ENCODE measurements at regions not wholly inside any gene's neighbourhood (a gene's known extent, or its start where the extent isn't known, plus 50 kb on each side); places are given as distances from the start of the nearest gene placed in this dataset.

- no peak for TF ChIP-seq CTCF (IDR thresholded peaks at IDR 0.05; ENCODE audit: low read depth, low read length, missing input control)
These were observed 486.0 kb downstream of the RNF144A start (continued) for GRCh38 chr2:7403092-7403775.

GRCh38 chr2:7405861-7406715 is 488.9 kb downstream of the RNF144A start:
- no peaks in the 10 kb centered on the region for H3K36me3 ChIP-seq (ENCODE audit: control insufficient read depth in 4 of 4, insufficient read depth in 3 of 4, low read depth in 1 of 4, low read length in 3 of 4)
- TF ChIP-seq GABPA (IDR thresholded peaks at IDR 0.05 in 1 of 2, conservative IDR thresholded peaks at IDR 0.05 in 1 of 2) = no peak
- TF ChIP-seq ATF3 (IDR thresholded peaks at IDR 0.05) = no peak
- TF ChIP-seq EGR1 (IDR thresholded peaks at IDR 0.05; ENCODE audit: low read depth in 2 of 2) = no peak
- no peak for TF ChIP-seq NR2F2 (IDR thresholded peaks at IDR 0.05)
- TF ChIP-seq ZBTB33 (IDR thresholded peaks at IDR 0.05) = no peak
- no peak for TF ChIP-seq HNF4G (IDR thresholded peaks at IDR 0.05)
- no peak for TF ChIP-seq RAD21 (IDR thresholded peaks at IDR 0.05)
- no peak for TF ChIP-seq MAX (IDR thresholded peaks at IDR 0.05)
- TF ChIP-seq HNF4A (conservative IDR thresholded peaks at IDR 0.05) = no peak
- no peak for TF ChIP-seq JUND (IDR thresholded peaks at IDR 0.05)
- no peak for TF ChIP-seq RXRA (IDR thresholded peaks at IDR 0.05)
- TF ChIP-seq REST (IDR thresholded peaks at IDR 0.05) = no peak
- no peak for TF ChIP-seq FOXA1 (IDR thresholded peaks at IDR 0.05)
- TF ChIP-seq CTCF (IDR thresholded peaks at IDR 0.05; ENCODE audit: low read depth, low read length, missing input control) = no peak
- TF ChIP-seq SP1 (IDR thresholded peaks at IDR 0.05) = no peak
- TF ChIP-seq TAF1 (conservative IDR thresholded peaks at IDR 0.05) = no peak
- no peak for TF ChIP-seq YY1 (IDR thresholded peaks at IDR 0.05)
- H3K9ac ChIP-seq (ENCODE audit: low read depth in 1 of 2, low read length in 2 of 2) = no peak overlapping the region
- H3K27me3 ChIP-seq (ENCODE audit: control insufficient read depth in 4 of 4, insufficient read depth in 4 of 4, low read length in 3 of 4) = no peaks in the 10 kb centered on the region
- H3K27ac ChIP-seq (ENCODE audit: low read depth in 1 of 2, low read length in 2 of 2) = no peak overlapping the region
- H3K9me3 ChIP-seq (ENCODE audit: control insufficient read depth in 4 of 4, low read length in 3 of 4) = no peaks in the 10 kb centered on the region
- no peak for DNase-seq (ENCODE audit: low spot score)
- WGBS = 68% methylated on average over 9 of the region's 9 CpGs
- H3K4me1 ChIP-seq (ENCODE audit: control insufficient read depth in 4 of 4, insufficient read depth in 4 of 4, low read length in 3 of 4) = no peaks in the 10 kb centered on the region
- no peak overlapping the region for H3K4me3 ChIP-seq (ENCODE audit: low read depth in 1 of 3, low read length in 3 of 3)
